WI38 (cell line): ENCODE measurements at regions not wholly inside any gene's neighbourhood (a gene's known extent, or its start where the extent isn't known, plus 50 kb on each side); places are given as distances from the start of the nearest gene placed in this dataset.

Source experiments
- H3K4me3 ChIP-seq: 2 replicates; pipeline ENCODE4 v1.5.1; 2011; ENCODE audit warnings: low read depth, mild to moderate bottlenecking, control low read depth, low read length
- TF ChIP-seq, protein P1 (sequence below): IDR thresholded peaks from 2 replicates; pipeline ENCODE4 v1.5.1; 2012; ENCODE audit warnings: low read depth, mild to moderate bottlenecking, control low read depth, low read length

DNA sequence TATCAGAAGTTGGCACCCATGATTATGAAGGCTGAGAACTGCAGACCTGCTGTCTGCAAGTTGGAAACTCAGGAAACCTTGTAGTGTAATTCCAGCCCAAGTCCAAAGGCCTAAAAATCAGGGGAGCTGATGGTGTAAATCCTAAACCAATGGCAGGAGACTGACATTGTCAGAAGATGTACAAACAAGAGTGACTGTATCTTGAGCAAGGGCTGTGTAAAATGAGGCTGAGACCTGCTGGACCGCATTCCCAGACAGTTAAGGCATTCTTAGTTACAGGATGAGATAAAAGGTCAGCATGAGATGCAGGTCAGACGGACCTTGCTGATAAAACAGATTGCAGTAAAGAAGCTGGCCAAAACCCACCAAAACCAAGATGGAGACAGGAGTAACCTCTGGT lies 147.7 kb downstream of the COG6 start:
- no peak overlapping the region for H3K4me3 ChIP-seq
- TF ChIP-seq, protein P1, sequence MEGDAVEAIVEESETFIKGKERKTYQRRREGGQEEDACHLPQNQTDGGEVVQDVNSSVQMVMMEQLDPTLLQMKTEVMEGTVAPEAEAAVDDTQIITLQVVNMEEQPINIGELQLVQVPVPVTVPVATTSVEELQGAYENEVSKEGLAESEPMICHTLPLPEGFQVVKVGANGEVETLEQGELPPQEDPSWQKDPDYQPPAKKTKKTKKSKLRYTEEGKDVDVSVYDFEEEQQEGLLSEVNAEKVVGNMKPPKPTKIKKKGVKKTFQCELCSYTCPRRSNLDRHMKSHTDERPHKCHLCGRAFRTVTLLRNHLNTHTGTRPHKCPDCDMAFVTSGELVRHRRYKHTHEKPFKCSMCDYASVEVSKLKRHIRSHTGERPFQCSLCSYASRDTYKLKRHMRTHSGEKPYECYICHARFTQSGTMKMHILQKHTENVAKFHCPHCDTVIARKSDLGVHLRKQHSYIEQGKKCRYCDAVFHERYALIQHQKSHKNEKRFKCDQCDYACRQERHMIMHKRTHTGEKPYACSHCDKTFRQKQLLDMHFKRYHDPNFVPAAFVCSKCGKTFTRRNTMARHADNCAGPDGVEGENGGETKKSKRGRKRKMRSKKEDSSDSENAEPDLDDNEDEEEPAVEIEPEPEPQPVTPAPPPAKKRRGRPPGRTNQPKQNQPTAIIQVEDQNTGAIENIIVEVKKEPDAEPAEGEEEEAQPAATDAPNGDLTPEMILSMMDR, result no peak

DNA sequence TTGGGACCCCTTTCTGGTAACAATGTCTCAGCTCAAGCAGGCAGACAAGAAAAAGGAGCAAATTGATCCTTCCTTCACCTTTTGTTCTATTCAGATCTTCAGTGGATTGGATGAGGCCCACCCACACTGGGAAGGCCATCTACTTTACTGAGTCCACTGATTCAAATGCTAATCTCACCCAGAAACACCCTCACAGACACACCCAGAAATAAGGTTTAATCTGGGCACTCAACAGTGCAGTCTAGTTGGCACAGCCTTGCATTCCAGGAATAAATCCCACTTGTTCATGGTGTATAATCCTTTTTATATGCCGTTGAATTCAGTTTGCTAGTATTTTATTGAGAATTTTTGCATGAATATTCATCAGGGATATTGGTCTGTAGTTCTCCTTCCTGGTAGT lies 148.4 kb downstream of the COG6 start:
- TF ChIP-seq, protein P1, result no peak
- H3K4me3 ChIP-seq, result no peak overlapping the region

DNA sequence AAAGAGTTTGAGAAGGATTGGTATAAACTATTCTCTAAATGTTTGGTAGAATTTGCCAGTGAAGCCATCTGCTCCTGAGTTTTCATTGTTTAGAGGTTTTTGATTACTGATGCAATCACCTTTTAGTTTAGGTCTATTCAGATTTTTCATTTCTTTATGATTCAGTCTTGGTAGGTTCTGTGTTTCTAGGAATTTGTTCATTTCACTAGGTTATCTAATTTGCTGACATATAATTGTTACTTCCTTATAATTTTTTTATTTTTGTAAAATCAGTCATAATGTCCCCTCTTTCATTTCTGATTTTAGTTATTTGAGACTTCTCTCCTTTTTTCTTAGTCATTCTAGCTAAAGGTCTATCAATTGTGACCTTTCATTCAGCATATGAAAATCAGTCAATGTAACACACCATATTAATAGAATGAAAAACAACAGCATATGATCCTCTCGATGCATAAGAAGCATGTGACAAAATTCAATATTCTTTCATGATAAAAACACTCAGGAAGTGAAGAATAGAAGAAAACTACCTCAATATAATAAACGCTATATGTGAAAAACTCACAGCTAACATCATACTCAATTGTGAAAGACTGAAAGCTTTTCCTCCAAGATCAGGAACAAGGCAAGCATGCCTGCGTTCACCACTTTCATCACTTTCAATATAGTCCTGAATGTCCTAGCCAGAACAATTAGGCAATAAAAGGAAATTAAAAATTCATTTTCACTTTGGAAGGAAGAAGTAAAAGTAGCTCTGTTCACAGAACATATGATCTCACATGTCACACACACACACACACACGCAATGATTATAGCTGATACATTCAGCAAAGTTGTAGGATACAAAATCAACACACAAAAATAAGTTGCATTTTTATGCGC lies 149.1 kb downstream of the COG6 start:
- TF ChIP-seq, protein P1, result no peak
- H3K4me3 ChIP-seq, result no peak overlapping the region

DNA sequence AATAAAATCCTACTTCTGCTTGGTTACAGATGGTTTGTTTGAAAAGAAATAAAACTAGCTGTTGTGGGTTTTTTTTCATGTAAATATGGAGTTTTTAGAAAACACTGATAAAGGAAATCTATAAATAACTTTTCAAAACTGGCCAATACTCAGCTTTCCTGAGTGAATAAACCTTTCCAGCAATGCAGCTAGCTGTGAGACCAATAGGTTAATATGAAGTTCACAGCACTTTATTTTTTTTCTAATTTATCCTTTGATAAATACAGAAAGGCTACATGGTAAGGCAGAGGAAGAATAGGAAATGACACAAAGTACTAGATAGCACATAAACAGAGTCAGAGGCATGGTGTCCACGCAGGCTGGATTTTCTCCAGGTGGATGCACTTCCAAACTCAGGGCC lies 154.0 kb downstream of the COG6 start:
- TF ChIP-seq, protein P1, result no peak
- H3K4me3 ChIP-seq, result no peak overlapping the region

DNA sequence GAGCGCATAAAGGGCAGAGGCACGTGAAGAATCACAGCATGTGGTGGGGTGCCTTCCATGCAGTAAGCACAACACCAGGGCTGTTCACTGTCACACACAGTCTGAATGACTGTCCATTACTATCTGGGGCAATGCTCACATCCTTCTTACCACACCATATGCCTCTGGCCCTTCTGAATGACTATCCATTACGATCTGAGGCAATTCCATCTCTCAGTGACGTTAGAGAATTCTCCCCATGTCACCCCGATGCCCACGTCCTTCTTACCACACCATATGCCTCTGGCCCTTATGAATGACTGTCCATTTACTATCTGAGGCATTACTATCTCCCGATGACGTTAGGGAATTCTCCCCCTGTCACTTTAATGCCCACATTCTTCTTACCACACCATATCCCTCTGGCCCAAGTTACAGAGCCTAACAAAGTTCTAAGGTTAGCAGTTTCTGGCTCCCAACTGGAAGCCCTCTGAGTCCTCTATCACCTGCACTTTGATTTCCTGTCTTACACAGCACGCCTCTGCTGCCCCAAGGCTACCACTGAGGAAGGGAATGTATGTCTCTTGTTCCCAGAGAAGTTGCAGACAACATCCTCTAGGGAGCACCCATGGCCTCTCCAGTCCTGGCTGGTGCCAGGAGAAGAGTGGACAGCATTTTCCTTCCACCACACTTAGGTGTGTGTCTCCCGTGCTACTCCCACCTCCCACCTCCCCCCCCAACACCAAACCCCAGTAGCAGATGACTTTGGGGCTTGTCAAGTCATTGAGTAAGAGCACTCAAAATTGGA lies 154.8 kb downstream of the COG6 start:
- no peak overlapping the region for H3K4me3 ChIP-seq
- TF ChIP-seq, protein P1, result no peak

DNA sequence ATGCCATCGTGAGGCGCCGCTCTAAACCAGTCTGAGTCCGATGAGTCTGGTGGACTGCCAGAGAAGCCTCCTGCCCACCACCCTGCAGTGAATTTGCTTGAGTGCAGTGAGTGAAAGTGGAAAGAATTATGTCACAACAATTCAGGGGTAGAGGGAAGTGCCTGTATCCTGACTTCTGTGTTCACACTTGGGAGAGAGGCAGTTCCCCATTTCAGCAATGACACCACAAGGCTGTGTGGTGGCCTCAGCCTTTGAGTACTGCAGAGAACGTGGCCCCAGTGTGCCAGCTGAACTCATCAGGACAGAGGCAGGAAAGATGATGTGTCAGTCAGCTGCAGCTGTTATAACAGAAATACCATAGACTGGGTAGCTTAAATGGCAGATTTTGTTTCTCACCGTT lies 155.6 kb downstream of the COG6 start:
- no peak overlapping the region for H3K4me3 ChIP-seq
- TF ChIP-seq, protein P1, result no peak

DNA sequence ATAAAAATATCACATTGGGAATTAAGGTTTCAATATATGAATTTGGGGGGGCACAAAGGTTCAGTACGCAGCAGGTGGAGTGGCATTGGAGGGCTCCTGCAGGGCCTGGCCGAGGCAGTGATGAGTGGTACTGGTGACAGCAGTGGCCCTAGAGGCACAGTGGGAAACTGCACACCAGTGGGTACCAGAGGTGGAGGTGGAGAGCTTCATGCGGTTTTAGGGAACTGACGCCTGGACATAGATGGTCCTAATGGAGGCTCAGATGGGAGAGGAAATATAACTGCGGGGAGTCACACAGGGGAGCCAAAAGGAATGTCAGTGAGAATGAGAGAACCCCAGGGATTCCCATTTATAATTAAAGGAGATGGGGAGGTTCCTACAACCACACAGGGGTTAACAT lies 156.2 kb downstream of the COG6 start:
- H3K4me3 ChIP-seq, result no peak overlapping the region
- TF ChIP-seq, protein P1, result no peak
